Activated gamma-delta T cell treated with Interleukin-2 at 50 U/mL for 16 hours (primary cell): ENCODE measurements at regions not wholly inside any gene's neighbourhood (a gene's known extent, or its start where the extent isn't known, plus 50 kb on each side); places are given as distances from the start of the nearest gene placed in this dataset.

Experiments
- DNase-seq: peaks from one replicate; pipeline ENCODE4 v3.0.0-alpha.2; 2020

DNA sequence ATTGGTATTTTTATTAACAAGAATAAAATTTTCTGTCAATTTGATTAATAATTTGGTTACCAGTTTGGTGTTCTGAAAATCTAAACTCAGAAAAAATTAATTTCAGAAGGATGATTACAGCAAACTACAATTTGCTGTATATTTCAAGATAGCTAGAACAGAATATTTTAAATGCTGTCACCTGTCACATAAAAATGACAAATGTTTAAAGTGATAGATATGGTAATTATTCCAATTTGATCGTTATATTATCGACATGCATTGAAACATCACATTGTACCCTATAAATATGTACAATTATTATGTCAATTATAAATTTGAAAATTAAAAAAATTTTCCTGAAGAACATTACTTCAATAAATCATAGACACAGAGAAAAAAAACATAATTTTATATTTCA lies 56.9 kb upstream of the SLITRK5 start:
- no peak for DNase-seq
